Pancreas (tissue), 10 donors: ENCODE measurements at regions not wholly inside any gene's neighbourhood (a gene's known extent, or its start where the extent isn't known, plus 50 kb on each side); places are given as distances from the start of the nearest gene placed in this dataset.

Source experiments
- ATAC-seq, 4 donors: fragments of 200-7000 bp; cut with Tn5 transposase; one replicate each; pipeline versions ENCODE4 v1.8.0 to v1.9.1; 2020; ENCODE audit warnings: mild to moderate bottlenecking in 4 of 4, moderate library complexity in 4 of 4
- DNase-seq, 6 donors: peaks; one replicate each; pipeline ENCODE4 v3.0.0-alpha.2; 2020
- FAIRE-seq: peaks from 2 replicates; lab custom pipeline; 2012; peaks lifted over from hg19 to GRCh38; lab: Jason Lieb, UNC
- H3K27ac ChIP-seq, 4 donors: fragments of 200-600 bp; sonication (generic); 1 replicate in 3 of 4; 2 replicates in 1 of 4; pipeline versions ENCODE4 v1.5.0 to v1.8.0; 2020
- H3K27me3 ChIP-seq, 4 donors: fragments of 200-600 bp; one replicate each; pipeline ENCODE4 v1.8.0; 2021
- H3K36me3 ChIP-seq, 3 donors: fragments of 200-600 bp; sonication (generic) in 1 of 3; one replicate each; pipeline versions ENCODE4 v1.5.0 to v1.8.0; 2020 to 2021
- H3K4me1 ChIP-seq, 3 donors: fragments of 200-600 bp; one replicate each; pipeline ENCODE4 v1.8.0; 2021
- H3K4me3 ChIP-seq, 4 donors: fragments of 200-600 bp; sonication (generic) in 2 of 4; one replicate each; pipeline versions ENCODE4 v1.5.0 to v1.8.0; 2020 to 2021
- H3K9me3 ChIP-seq, 4 donors: fragments of 200-600 bp; one replicate each; pipeline ENCODE4 v1.8.0; 2021
- CTCF ChIP-seq, 4 donors: fragments of 200-600 bp; sonication (generic) in 3 of 4; IDR thresholded peaks; one replicate each; pipeline versions ENCODE4 v1.5.0 to v1.8.0; 2021; ENCODE audit warnings: antibody characterized with exemption in 4 of 4
- WGBS, 2 donors: extraction: QIAGEN DNeasy Blood & Tissue Kit; methylation state at CpG; one replicate each; pipeline ENCODE4 v1.1.7; 2013; 5-methylcytosine and 5-hydroxymethylcytosine counted together
- intact Hi-C, 3 donors: fragments of 100-400 bp; cut with DNase I; formaldehyde crosslinking; loops; one replicate each; pipeline versions ENCODE4 v1.11.1 to v1.14.2; 2022
- donor health status: healthy with polysubstance abuse.
- donor health status: DM: no; HTN: no; CAD: no; lungs with moderate emphysema.
- donor health status: DM: no; HTN: no; CAD: no.
- donor health status: control.
- donor health status: control.
- donor health status: Bipolar disorder and iron deficiency.
- donor health status: DM: yes; HTN: yes; CAD: no.
- donor health status: DM: no; HTN: no; CAD: no.
- donor health status: DM: no; HTN: no; CAD: no.
- donor health status: DM: yes; HTN: yes; CAD: no.

DNA sequence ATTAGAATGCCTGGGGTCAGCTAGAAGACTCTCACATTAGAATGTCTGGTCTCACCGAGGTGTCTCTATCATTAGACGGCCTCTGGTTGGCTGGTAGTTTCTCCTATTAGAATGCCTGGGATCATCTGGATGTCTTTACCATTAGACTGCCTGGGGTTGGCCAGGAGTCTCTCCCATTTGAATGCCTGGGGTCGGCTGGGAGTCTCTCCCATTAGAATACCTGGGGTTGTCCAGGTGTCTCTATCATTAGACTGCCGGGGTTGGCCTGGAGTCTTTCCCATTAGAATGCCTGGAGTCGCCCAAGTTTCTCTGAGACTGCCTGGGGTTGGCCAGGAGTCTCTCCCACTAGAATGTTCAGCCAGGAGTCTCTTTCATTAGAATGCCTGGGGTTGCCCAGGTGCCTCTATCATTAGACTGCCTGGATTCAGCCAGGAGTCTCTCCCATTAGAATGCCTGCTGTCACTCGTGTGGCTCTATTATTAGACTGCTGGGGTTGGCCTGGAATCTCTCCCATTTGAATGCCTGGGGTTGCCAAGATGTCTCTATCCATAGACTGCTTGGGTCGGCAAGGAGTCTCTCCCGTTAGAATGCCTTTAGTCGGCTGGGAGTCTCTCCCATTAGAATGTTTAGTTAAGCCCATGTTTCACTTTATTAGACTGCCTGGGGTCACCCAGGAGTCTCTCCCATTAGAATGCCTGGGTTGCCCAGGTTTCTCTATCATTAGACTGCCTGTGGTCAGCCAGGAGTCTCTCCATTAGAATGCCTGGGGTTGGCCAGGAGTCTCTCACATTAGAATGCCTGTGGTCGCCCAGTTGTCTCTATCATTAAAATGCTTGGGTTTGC lies 1467.8 kb downstream of the UQCRFS1 start:
- WGBS, 2 donors: 80 to 91% methylated on average over 10 of the region's 10 CpGs
- no peaks in the 10 kb centered on the region for H3K36me3 ChIP-seq
- intact Hi-C loops: no loop called here

DNA sequence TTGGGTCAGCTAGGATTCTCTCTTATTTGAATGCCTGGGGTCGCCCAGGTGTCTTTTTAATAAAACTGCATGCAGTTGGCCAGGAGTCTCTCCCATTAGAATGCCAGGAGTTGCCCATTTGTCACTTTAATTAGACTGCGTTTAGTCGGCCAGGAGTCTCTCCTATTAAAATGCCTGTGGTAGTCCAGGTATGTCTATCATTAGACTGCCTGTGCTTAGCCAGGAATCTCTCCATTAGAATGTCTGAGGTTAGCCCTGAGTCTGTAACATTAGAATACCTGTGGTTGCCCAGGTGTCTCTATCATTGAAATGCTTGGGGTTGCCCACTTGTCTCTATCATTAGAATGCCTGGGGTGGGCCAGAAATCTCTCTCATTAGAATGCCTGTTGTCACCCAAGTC lies 1470.9 kb downstream of the UQCRFS1 start:
- no peak for FAIRE-seq
- intact Hi-C loops: no loop called here
- Histone ChIP-seq H3K27me3 (no peaks in the 10 kb centered on the region), H3K4me1 (no peaks in the 10 kb centered on the region), H3K4me3 (no peak overlapping the region), H3K36me3 (peaks cover 0 to 3% (median 0%) of the 10 kb centered on the region in 3 donors), H3K9me3 (no peaks in the 10 kb centered on the region), H3K27ac (no peak overlapping the region)
- 76 to 84% methylated on average over 3 of the region's 3 CpGs for WGBS, 2 donors
- ATAC-seq: no peak
- TF ChIP-seq CTCF (IDR thresholded peaks at IDR 0.05): no peak
- DNase-seq: no peak

More for the DNA sequence above, 1467.8 kb downstream of the UQCRFS1 start:
- no peak for TF ChIP-seq CTCF (IDR thresholded peaks at IDR 0.05)
- Histone ChIP-seq H3K4me1 (no peaks in the 10 kb centered on the region), H3K27ac (no peak overlapping the region), H3K9me3 (no peaks in the 10 kb centered on the region), H3K27me3 (no peaks in the 10 kb centered on the region), H3K4me3 (no peak overlapping the region)
- FAIRE-seq: no peak
- ATAC-seq: no peak
- DNase-seq: no peak

DNA sequence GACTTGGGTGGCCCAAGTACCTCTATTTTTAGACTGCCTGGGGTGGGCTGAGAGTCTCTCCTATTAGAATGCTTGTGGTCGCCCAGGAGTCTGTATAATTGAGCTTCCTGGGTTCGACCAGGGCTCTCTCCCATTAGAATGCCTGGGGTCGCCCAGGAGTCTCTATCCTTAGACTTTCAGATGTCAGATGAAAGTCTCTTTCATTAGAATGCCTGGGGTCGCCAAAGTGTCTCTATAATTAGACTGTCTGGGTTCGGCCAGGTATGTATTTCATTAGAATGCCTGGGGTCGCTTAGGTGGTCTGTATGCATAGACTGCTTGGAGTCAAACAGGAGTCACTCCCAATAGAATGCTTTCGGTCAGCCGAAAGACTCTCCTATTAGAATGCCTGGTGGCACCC lies 1471.7 kb downstream of the UQCRFS1 start:
- H3K4me3 ChIP-seq: no peak overlapping the region
- no peak for DNase-seq
- no peaks in the 10 kb centered on the region for H3K9me3 ChIP-seq
- peaks cover 0 to 7% (median 0%) of the 10 kb centered on the region in 3 donors for H3K36me3 ChIP-seq
- TF ChIP-seq CTCF (IDR thresholded peaks at IDR 0.05): no peak
- WGBS, 2 donors: 91 to 95% methylated on average over 8 of the region's 8 CpGs
- ATAC-seq: no peak
- no peak for FAIRE-seq
- intact Hi-C loops: no loop called here
- H3K4me1 ChIP-seq: no peaks in the 10 kb centered on the region
- H3K27ac ChIP-seq: no peak overlapping the region
- no peaks in the 10 kb centered on the region for H3K27me3 ChIP-seq

DNA sequence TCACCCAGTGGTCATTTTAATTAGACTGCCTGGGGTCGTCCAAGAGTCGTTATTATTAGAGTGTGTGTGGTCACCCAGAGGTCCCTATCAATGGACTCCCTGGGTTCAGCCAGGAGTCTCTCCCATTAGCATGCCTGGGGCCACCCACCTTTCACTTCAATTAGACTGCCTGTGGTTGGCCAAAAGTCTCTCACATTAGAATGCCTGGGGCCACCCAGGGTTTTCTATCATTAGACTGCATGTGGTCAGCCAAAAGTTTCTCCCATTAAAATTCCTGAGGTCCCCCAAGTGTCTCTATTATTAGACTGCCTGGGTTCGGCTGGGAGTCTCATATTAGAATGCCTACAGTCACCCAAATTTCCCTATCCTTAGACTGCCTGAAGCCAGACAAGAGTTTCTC lies 1472.6 kb downstream of the UQCRFS1 start:
- H3K36me3 ChIP-seq: peaks cover 0 to 7% (median 0%) of the 10 kb centered on the region in 3 donors
- intact Hi-C loops: no loop called here
- ATAC-seq (no peak), FAIRE-seq (no peak), DNase-seq (peak in 1 of 6 donors; percentile 1)
- H3K4me3 ChIP-seq: no peak overlapping the region
- H3K27me3 ChIP-seq: no peaks in the 10 kb centered on the region
- H3K27ac ChIP-seq: no peak overlapping the region
- 84 to 88% methylated on average over 3 of the region's 3 CpGs for WGBS, 2 donors
- no peak for TF ChIP-seq CTCF (IDR thresholded peaks at IDR 0.05)
- no peaks in the 10 kb centered on the region for H3K4me1 ChIP-seq
- H3K9me3 ChIP-seq: no peaks in the 10 kb centered on the region

- no peaks in the 10 kb centered on the region for H3K27me3 ChIP-seq
- no peak overlapping the region for H3K4me3 ChIP-seq
- no peaks in the 10 kb centered on the region for H3K4me1 ChIP-seq
- H3K36me3 ChIP-seq: peaks cover 0 to 7% (median 0%) of the 10 kb centered on the region in 3 donors
- FAIRE-seq (no peak), ATAC-seq (no peak), DNase-seq (peak in 1 of 6 donors; percentile 1)
- no peak for TF ChIP-seq CTCF (IDR thresholded peaks at IDR 0.05)
- no peak overlapping the region for H3K27ac ChIP-seq
- intact Hi-C loops: no loop called here
- 83 to 94% methylated on average over 7 of the region's 7 CpGs for WGBS, 2 donors
- H3K9me3 ChIP-seq: no peaks in the 10 kb centered on the region
These were observed 1474.3 kb downstream of the UQCRFS1 start for GRCh38 chr19:27738569-27739193.
